HG03354 (cell line): ENCODE measurements at regions not wholly inside any gene's neighbourhood (a gene's known extent, or its start where the extent isn't known, plus 50 kb on each side); places are given as distances from the start of the nearest gene placed in this dataset.
"Not testable (repeated sequence)": the region's sequence is repeated elsewhere in the genome, so short reads cannot be mapped to it uniquely, and the experiment has no call there.

Source experiments
- ATAC-seq: cut with Tn5 transposase; IDR thresholded peaks from one replicate; pipeline ENCODE4 v1.9.1; 2021; ENCODE audit warnings: mild to moderate bottlenecking; ENCODE audit not compliant: unreplicated experiment, poor library complexity, severe bottlenecking

GRCh38 chr2:215808194-215808593 lies 205.2 kb downstream of the MREG start:
- no peak for ATAC-seq

GRCh38 chr2:215805493-215805892 lies 207.9 kb downstream of the MREG start:
- no peak for ATAC-seq

- no peak for ATAC-seq
These were observed 210.2 kb downstream of the MREG start for GRCh38 chr2:215803150-215803549.

- no peak for ATAC-seq
These were observed 214.2 kb downstream of the MREG start for GRCh38 chr2:215799194-215799593.

GRCh38 chr2:215797676-215798075 lies 215.7 kb downstream of the MREG start:
- no peak for ATAC-seq

- no peak for ATAC-seq
These were observed 217.1 kb downstream of the MREG start for GRCh38 chr2:215796140-215796855.

- no peak for ATAC-seq
These were observed 218.4 kb downstream of the MREG start for GRCh38 chr2:215794829-215795546.

GRCh38 chr2:215793747-215794595 lies 219.4 kb downstream of the MREG start:
- ATAC-seq: peak; percentile 53

GRCh38 chr2:215791481-215791937 lies 221.8 kb downstream of the MREG start:
- ATAC-seq: no peak

- no peak for ATAC-seq
These were observed 222.6 kb downstream of the MREG start for GRCh38 chr2:215790523-215791421.

GRCh38 chr2:215787565-215788178 lies 225.7 kb downstream of the MREG start:
- no peak for ATAC-seq

GRCh38 chr2:215787025-215787424 lies 226.3 kb downstream of the MREG start:
- no peak for ATAC-seq

- no peak for ATAC-seq
These were observed 229.0 kb downstream of the MREG start for GRCh38 chr2:215784371-215784783.

- ATAC-seq: not testable (repeated sequence)
These were observed 229.7 kb downstream of the MREG start for GRCh38 chr2:215783640-215784039.

GRCh38 chr2:215782965-215783364 lies 230.4 kb downstream of the MREG start:
- no peak for ATAC-seq

- no peak for ATAC-seq
These were observed 231.1 kb downstream of the MREG start for GRCh38 chr2:215782295-215782694.

- no peak for ATAC-seq
These were observed 232.3 kb downstream of the MREG start for GRCh38 chr2:215780907-215781685.

GRCh38 chr2:215780313-215780712 lies 233.0 kb downstream of the MREG start:
- no peak for ATAC-seq
